ENCODE measurements at regions not wholly inside any gene's neighbourhood (a gene's known extent, or its start where the extent isn't known, plus 50 kb on each side); places are given as distances from the start of the nearest gene placed in this dataset.

GRCh38 chr2:189367343-189367742 lies 73.9 kb upstream of the WDR75 start:
- no peak for TF ChIP-seq EP300 (IDR thresholded peaks at IDR 0.05)
- TF ChIP-seq CTCF (IDR thresholded peaks at IDR 0.05): no peak
- no peak for TF ChIP-seq POLR2AphosphoS5 (IDR thresholded peaks at IDR 0.05)
- no peak for TF ChIP-seq POLR2A (IDR thresholded peaks at IDR 0.05)

GRCh38 chr2:189369566-189369965 lies 71.7 kb upstream of the WDR75 start:
- no peaks in the 10 kb centered on the region for H3K9me3 ChIP-seq
- WGBS: 65% methylated on average over 3 of the region's 3 CpGs
- no peak overlapping the region for H3K27ac ChIP-seq
- no peaks in the 10 kb centered on the region for H3K4me1 ChIP-seq
- TF ChIP-seq POLR2AphosphoS5 (IDR thresholded peaks at IDR 0.05) (no peak), EP300 (IDR thresholded peaks at IDR 0.05) (no peak), CTCF (IDR thresholded peaks at IDR 0.05) (no peak), POLR2A (IDR thresholded peaks at IDR 0.05) (no peak)
- DNase-seq (ENCODE audit: low spot score in 2 of 2): no peak
- no peak overlapping the region for H3K4me3 ChIP-seq
- H3K27me3 ChIP-seq: no peaks in the 10 kb centered on the region
- H3K36me3 ChIP-seq: no peaks in the 10 kb centered on the region

More at GRCh38 chr2:189367343-189367742, 73.9 kb upstream of the WDR75 start:
- no peaks in the 10 kb centered on the region for H3K4me1 ChIP-seq
- DNase-seq (ENCODE audit: low spot score in 2 of 2): no peak
- WGBS: 78% methylated on average over 2 of the region's 2 CpGs
- no peaks in the 10 kb centered on the region for H3K27me3 ChIP-seq
- H3K9me3 ChIP-seq: no peaks in the 10 kb centered on the region
- no peaks in the 10 kb centered on the region for H3K36me3 ChIP-seq
- H3K4me3 ChIP-seq: no peak overlapping the region
- H3K27ac ChIP-seq: no peak overlapping the region

- H3K4me3 ChIP-seq: no peak overlapping the region
- no peaks in the 10 kb centered on the region for H3K9me3 ChIP-seq
- no peak overlapping the region for H3K27ac ChIP-seq
- DNase-seq (ENCODE audit: low spot score in 2 of 2): no peak
- H3K27me3 ChIP-seq: no peaks in the 10 kb centered on the region
- H3K36me3 ChIP-seq: no peaks in the 10 kb centered on the region
- H3K4me1 ChIP-seq: no peaks in the 10 kb centered on the region
- no peak for TF ChIP-seq CTCF (IDR thresholded peaks at IDR 0.05)
- TF ChIP-seq POLR2A (IDR thresholded peaks at IDR 0.05): no peak
- no peak for TF ChIP-seq POLR2AphosphoS5 (IDR thresholded peaks at IDR 0.05)
- TF ChIP-seq EP300 (IDR thresholded peaks at IDR 0.05): no peak
- 89% methylated on average over 3 of the region's 3 CpGs for WGBS
Observed at GRCh38 chr2:189370719-189371118, 70.6 kb upstream of the WDR75 start.

- Histone ChIP-seq H3K27ac (no peak overlapping the region), H3K9me3 (no peaks in the 10 kb centered on the region), H3K4me1 (no peaks in the 10 kb centered on the region), H3K36me3 (no peaks in the 10 kb centered on the region), H3K27me3 (no peaks in the 10 kb centered on the region), H3K4me3 (no peak overlapping the region)
- TF ChIP-seq POLR2A (IDR thresholded peaks at IDR 0.05) (no peak), EP300 (IDR thresholded peaks at IDR 0.05) (no peak), CTCF (IDR thresholded peaks at IDR 0.05) (no peak), POLR2AphosphoS5 (IDR thresholded peaks at IDR 0.05) (no peak)
- 18% methylated on average over 1 of the region's 1 CpG for WGBS
- no peak for DNase-seq (ENCODE audit: low spot score in 2 of 2)
Observed at GRCh38 chr2:189372688-189373257, 68.5 kb upstream of the WDR75 start.

- Histone ChIP-seq H3K27ac (no peak overlapping the region), H3K9me3 (no peaks in the 10 kb centered on the region), H3K36me3 (no peaks in the 10 kb centered on the region), H3K4me3 (no peak overlapping the region), H3K4me1 (no peaks in the 10 kb centered on the region), H3K27me3 (no peaks in the 10 kb centered on the region)
- no peak for DNase-seq (ENCODE audit: low spot score in 2 of 2)
- TF ChIP-seq POLR2A (IDR thresholded peaks at IDR 0.05) (no peak), EP300 (IDR thresholded peaks at IDR 0.05) (no peak), CTCF (IDR thresholded peaks at IDR 0.05) (no peak), POLR2AphosphoS5 (IDR thresholded peaks at IDR 0.05) (no peak)
Observed at GRCh38 chr2:189374481-189374880, 66.8 kb upstream of the WDR75 start.
